Astrocyte of the cerebellum (primary cell): ENCODE measurements at regions not wholly inside any gene's neighbourhood (a gene's known extent, or its start where the extent isn't known, plus 50 kb on each side); places are given as distances from the start of the nearest gene placed in this dataset.

Experiments
- DNase-seq: peaks from one replicate; pipeline ENCODE4 v3.0.0-alpha.2; 2011; ENCODE audit warnings: low read depth
- H3K4me3 ChIP-seq: 2 replicates; pipeline ENCODE4 v1.5.1; 2011; ENCODE audit warnings: mild to moderate bottlenecking, low read depth, low read length, moderate library complexity
- in situ Hi-C: cut with HindIII; loops from 2 replicates; pipeline ENCODE4 v1.10.0; 2017; ENCODE audit warnings: low sequenced_read_pairs
- TF ChIP-seq, protein P1 (sequence below): IDR thresholded peaks from 2 replicates; pipeline ENCODE4 v1.5.1; 2012; ENCODE audit warnings: low read length, low read depth, moderate library complexity, mild to moderate bottlenecking; ENCODE audit errors: missing control alignments

DNA sequence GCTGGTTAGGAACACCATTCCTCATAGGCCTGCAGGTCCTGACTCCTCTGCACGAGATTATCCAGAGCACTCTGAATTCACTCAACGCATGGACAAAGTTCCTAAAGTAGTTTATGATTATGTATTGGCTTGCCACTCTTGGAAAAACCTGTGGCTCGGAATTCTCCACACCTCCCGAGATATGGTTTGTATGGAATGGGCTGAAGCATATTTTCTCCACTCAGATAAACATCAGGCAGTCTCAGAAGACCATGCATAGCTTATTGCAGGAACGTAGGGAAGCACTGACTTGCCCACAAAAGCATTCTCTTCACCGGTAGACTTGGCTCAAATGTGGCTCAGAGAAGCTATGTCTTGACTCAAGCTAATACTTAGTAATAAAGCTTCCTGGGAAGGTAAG is 338.6 kb upstream of the NFE2L3 start:
- DNase-seq: no peak
- TF ChIP-seq, protein P1, sequence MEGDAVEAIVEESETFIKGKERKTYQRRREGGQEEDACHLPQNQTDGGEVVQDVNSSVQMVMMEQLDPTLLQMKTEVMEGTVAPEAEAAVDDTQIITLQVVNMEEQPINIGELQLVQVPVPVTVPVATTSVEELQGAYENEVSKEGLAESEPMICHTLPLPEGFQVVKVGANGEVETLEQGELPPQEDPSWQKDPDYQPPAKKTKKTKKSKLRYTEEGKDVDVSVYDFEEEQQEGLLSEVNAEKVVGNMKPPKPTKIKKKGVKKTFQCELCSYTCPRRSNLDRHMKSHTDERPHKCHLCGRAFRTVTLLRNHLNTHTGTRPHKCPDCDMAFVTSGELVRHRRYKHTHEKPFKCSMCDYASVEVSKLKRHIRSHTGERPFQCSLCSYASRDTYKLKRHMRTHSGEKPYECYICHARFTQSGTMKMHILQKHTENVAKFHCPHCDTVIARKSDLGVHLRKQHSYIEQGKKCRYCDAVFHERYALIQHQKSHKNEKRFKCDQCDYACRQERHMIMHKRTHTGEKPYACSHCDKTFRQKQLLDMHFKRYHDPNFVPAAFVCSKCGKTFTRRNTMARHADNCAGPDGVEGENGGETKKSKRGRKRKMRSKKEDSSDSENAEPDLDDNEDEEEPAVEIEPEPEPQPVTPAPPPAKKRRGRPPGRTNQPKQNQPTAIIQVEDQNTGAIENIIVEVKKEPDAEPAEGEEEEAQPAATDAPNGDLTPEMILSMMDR: no peak
- in situ Hi-C loops: no loop called here
- no peak overlapping the region for H3K4me3 ChIP-seq

DNA sequence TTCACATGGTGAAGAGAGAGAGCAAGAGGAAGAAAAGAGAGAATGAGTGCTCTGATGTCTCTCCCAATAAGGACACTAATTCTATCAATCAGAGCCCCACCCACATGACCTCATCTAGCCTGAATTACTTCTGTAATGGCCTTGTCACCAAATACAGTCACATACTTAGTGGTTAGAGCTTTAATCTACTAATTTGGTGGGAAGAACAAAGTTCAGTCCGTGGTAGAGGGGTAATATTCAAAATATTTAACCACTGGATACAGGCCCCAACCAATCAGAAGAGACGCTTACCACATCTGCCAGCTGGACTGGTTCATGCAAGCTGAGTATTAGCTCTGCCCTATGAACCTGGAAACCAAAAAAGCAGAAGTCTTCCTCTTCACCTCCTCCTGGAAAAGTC is 336.3 kb upstream of the NFE2L3 start:
- no peak overlapping the region for H3K4me3 ChIP-seq
- in situ Hi-C loops: no loop called here
- no peak for DNase-seq

DNA sequence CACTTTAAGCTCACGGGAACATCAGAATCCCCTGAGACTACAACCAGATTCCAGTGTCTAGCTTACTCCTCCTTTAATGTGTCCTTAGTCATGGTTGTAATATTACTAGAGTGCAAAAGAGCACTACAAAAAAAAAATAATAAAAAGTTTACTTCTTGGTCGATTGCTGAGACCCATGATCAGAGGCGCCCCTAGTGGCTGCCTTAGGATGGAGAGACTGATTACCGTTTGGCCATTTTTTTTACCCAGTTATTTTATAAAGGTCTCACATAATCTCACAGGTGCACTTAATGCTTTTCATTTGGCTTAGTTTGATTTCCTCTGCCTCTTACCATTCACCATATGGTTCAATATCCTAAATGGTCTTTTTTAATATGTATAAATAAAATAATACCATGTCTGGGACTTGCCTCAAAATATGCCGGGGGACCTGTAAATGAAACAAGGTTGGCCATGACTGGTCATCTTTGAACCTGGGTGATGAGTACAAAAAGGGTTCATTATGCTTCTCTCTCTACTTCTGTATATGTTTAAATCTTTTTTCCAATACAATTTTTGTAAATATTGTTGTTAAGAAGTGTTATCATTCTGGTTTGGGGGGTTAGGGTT is 331.5 kb upstream of the NFE2L3 start:
- DNase-seq: no peak
- no peak overlapping the region for H3K4me3 ChIP-seq
- in situ Hi-C loops: no loop called here
- TF ChIP-seq, protein P1: peak; percentile 40

More for the DNA sequence above, 336.3 kb upstream of the NFE2L3 start:
- TF ChIP-seq, protein P1: no peak

DNA sequence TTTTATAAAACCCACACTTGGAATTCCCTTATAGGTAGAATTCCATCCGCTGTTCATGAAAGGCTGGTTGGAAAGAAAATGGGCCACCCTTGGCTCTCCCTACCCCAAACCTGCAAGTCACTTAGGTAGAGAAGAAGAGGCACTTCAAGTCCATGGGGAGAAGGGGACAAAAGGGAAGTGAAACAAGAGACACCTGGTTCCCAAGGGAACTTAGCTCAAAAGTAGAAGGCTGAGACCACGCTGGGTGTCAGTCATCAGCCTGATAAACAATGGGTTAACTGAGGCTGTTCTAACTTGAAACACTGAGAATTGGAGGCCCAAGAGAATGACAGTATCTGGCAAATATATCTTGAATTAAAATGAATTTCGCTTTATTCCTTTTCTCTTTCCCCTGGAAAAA is 330.8 kb upstream of the NFE2L3 start:
- no peak overlapping the region for H3K4me3 ChIP-seq
- DNase-seq: no peak
- in situ Hi-C loops: no loop called here
- TF ChIP-seq, protein P1: no peak

DNA sequence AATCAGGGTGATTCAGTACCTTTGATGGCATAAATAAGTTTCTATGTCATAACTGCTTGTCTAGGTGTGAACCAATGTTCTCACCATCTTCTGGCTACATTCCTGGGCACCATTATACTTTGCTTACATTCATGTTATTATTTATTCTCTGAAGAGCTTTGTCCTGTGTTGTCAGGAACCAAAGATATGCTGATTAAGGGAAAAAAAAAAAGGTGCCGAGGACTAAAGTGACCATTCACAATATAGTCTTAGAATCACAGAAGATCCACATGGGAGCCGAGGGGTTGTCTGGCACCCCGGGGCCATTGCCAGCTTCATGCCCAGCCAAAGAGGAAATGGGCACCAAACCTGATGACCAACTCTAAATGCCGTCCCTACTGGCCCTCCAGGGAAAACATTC is 329.2 kb upstream of the NFE2L3 start:
- TF ChIP-seq, protein P1: no peak
- no peak for DNase-seq

DNA sequence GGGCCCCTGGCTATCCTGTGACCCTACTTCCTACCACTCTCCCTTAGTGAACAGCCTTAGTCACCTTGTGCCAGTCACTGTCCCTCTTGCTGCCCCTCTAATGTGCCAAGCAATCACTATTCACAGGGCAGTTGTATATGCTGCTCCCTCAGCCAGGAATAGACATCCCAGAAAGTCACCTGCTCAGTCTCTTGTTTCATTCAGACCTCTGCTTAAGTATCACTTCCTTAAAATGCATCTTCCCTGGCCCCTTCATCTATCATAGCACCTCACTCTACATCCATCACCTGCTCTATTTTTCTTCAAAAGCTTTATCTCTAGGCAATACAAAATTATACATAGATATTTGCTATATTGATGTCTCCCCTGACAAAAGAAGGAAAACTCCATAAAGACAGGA is 328.4 kb upstream of the NFE2L3 start:
- DNase-seq: no peak
- TF ChIP-seq, protein P1: no peak
- no peak overlapping the region for H3K4me3 ChIP-seq
- in situ Hi-C loops: no loop called here

More for the DNA sequence above, 329.2 kb upstream of the NFE2L3 start:
- H3K4me3 ChIP-seq: no peak overlapping the region
- in situ Hi-C loops: no loop called here
